ENCODE measurements at regions not wholly inside any gene's neighbourhood (a gene's known extent, or its start where the extent isn't known, plus 50 kb on each side); places are given as distances from the start of the nearest gene placed in this dataset.

DNA sequence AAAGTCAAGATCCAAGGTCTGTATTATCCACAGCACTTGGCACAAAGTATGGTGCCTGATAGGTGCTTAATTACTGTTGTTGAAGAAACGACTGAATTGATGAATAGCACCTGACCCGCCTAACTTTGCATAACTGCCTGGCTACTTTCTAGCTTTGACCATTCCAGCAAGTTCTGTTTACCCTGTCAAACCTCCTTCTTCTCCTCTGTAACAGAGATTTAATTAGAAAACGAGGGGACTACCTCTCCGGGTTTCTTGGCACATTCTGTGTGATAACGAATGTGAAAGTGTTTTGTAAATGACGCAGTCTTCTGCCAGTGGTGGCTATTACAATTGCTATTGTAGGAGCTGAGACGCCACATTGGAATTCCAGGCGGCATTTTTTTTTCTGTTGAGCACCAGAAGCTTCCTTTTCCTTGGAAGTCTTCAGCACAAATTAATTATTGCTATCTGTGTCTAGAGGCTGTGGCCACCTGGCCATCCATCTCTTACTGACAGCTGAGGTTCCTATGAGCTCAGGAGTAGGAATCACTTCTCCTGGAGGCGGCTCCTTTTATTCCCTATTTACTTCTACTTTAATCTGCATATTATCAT is 522.9 kb downstream of the HS3ST4 start:
- DNase-seq (ENCODE audit: low spot score) (no peak), ATAC-seq (ENCODE audit: insufficient number of reproducible peaks, low FRiP score, low read depth) (no peak)
- Histone ChIP-seq H3K27ac (no peak overlapping the region), H3K36me3 (no peaks in the 10 kb centered on the region), H3K27me3 (replicated peaks; ENCODE audit: insufficient read depth) (no peaks in the 10 kb centered on the region), H3K4me1 (ENCODE audit: control insufficient read depth in 1 of 2, low read depth in 2 of 2) (no peaks in the 10 kb centered on the region), H3K4me3 (no peak overlapping the region), H3K9me3 (no peaks in the 10 kb centered on the region)
- TF ChIP-seq, protein P1, sequence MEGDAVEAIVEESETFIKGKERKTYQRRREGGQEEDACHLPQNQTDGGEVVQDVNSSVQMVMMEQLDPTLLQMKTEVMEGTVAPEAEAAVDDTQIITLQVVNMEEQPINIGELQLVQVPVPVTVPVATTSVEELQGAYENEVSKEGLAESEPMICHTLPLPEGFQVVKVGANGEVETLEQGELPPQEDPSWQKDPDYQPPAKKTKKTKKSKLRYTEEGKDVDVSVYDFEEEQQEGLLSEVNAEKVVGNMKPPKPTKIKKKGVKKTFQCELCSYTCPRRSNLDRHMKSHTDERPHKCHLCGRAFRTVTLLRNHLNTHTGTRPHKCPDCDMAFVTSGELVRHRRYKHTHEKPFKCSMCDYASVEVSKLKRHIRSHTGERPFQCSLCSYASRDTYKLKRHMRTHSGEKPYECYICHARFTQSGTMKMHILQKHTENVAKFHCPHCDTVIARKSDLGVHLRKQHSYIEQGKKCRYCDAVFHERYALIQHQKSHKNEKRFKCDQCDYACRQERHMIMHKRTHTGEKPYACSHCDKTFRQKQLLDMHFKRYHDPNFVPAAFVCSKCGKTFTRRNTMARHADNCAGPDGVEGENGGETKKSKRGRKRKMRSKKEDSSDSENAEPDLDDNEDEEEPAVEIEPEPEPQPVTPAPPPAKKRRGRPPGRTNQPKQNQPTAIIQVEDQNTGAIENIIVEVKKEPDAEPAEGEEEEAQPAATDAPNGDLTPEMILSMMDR (IDR thresholded peaks at IDR 0.05) = no peak

DNA sequence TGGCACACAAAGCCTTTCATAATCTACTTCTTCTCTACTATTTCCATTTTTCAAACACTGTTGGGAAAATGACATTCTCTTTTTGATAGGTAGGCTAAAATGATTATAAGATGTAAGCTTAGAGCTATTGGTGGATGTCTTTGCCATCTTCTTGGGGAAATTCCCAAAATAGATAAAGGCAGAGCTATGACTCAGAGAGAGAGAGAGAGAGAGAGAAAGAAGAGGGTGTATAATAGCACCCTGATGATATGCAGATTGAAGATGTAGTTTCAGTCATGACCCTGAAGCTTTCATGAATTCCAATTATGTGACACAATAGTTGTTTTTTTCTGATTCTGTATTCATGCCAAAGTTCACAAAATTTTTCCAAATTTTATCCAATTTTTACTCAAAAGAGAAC is 529.1 kb downstream of the HS3ST4 start:
- Histone ChIP-seq H3K27ac (no peak overlapping the region), H3K4me1 (ENCODE audit: control insufficient read depth in 1 of 2, low read depth in 2 of 2) (no peaks in the 10 kb centered on the region), H3K9me3 (no peaks in the 10 kb centered on the region), H3K27me3 (replicated peaks; ENCODE audit: insufficient read depth) (no peaks in the 10 kb centered on the region), H3K4me3 (no peak overlapping the region), H3K36me3 (no peaks in the 10 kb centered on the region)
- TF ChIP-seq, protein P1 (IDR thresholded peaks at IDR 0.05) = no peak
- DNase-seq (ENCODE audit: low spot score) (no peak), ATAC-seq (ENCODE audit: insufficient number of reproducible peaks, low FRiP score, low read depth) (no peak)

DNA sequence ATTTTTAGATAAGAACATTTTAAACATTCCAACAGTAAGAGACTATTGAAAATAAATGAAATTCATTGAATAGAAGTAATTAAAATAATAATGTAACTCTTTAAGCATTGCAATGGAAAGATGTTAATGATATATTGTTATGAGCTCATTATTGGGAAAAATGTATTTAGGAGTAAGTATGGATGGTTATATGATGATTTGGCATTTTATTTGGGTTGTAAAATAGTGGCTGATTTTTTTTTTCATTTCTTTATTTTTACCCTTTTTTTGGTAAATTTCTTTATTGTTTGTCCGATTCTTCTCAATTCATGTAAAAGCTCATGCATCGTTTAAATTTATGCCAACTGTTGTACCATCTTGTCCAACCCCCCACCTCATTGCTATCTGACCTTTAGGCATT is 539.9 kb downstream of the HS3ST4 start:
- Histone ChIP-seq H3K4me3 (no peak overlapping the region), H3K27me3 (replicated peaks; ENCODE audit: insufficient read depth) (no peaks in the 10 kb centered on the region), H3K36me3 (no peaks in the 10 kb centered on the region), H3K4me1 (ENCODE audit: control insufficient read depth in 1 of 2, low read depth in 2 of 2) (no peaks in the 10 kb centered on the region), H3K27ac (no peak overlapping the region), H3K9me3 (no peaks in the 10 kb centered on the region)
- ATAC-seq (ENCODE audit: insufficient number of reproducible peaks, low FRiP score, low read depth) (no peak), DNase-seq (ENCODE audit: low spot score) (no peak)
- TF ChIP-seq, protein P1 (IDR thresholded peaks at IDR 0.05) = no peak

DNA sequence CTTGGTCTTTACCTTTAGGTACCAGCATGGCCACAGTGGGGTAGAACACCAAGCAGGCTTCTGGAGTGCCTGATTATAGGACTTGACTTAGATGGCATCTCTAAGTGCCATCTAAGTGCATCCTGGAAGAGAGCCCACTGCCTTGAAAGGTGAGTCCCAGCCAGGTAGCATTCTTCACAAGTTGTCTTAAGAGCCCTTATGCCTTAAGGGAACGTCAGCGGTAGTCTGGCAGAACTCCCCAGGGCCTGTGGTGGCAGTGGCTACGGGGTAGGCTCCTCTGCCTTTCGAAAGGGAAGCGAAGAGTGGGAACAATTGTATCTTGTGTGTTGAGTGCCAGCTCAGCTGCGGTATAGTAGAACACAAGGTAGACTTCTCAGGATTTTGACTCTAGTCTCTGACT is 549.0 kb downstream of the HS3ST4 start:
- Histone ChIP-seq H3K27me3 (replicated peaks; ENCODE audit: insufficient read depth) (no peaks in the 10 kb centered on the region), H3K27ac (no peak overlapping the region), H3K4me1 (ENCODE audit: control insufficient read depth in 1 of 2, low read depth in 2 of 2) (no peaks in the 10 kb centered on the region), H3K9me3 (no peaks in the 10 kb centered on the region), H3K36me3 (no peaks in the 10 kb centered on the region), H3K4me3 (no peak overlapping the region)
- DNase-seq (ENCODE audit: low spot score) = no peak
- no peak for ATAC-seq (ENCODE audit: insufficient number of reproducible peaks, low FRiP score, low read depth)
- TF ChIP-seq, protein P1 (IDR thresholded peaks at IDR 0.05) = no peak

DNA sequence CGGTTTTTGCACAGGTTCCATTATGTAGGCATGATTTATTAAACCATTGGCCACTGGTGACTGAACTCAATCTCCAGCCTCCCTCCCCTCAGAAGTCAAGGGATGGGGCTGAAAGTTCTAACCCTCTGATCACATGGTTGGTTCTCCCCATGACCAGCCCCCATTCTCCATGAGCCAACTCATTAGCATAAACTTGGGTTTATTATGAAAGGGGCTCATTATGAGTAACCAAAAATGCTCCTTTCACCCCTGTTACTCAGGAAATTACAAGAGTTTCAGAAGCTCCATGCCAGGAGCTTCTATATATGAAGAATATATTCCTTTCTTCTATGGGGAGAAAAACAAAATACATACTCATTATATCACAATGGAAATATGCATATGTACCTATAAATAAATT is 555.3 kb downstream of the HS3ST4 start:
- no peaks in the 10 kb centered on the region for H3K4me1 ChIP-seq (ENCODE audit: control insufficient read depth in 1 of 2, low read depth in 2 of 2)
- TF ChIP-seq, protein P1 (IDR thresholded peaks at IDR 0.05) = no peak

More for the DNA sequence above, 555.3 kb downstream of the HS3ST4 start:
- H3K4me3 ChIP-seq = no peak overlapping the region
- no peaks in the 10 kb centered on the region for H3K27me3 ChIP-seq (replicated peaks; ENCODE audit: insufficient read depth)
- DNase-seq (ENCODE audit: low spot score) (no peak), ATAC-seq (ENCODE audit: insufficient number of reproducible peaks, low FRiP score, low read depth) (no peak)
- H3K27ac ChIP-seq = no peak overlapping the region
- no peaks in the 10 kb centered on the region for H3K36me3 ChIP-seq
- no peaks in the 10 kb centered on the region for H3K9me3 ChIP-seq
